NB4 (cell line): ENCODE measurements at regions not wholly inside any gene's neighbourhood (a gene's known extent, or its start where the extent isn't known, plus 50 kb on each side); places are given as distances from the start of the nearest gene placed in this dataset.
A peak's percentile ranks its signal among the peaks of the same experiment; 100 is the strongest.

Experiments used
- DNase-seq: peaks from one replicate; pipeline ENCODE4 v3.0.0; 2010; ENCODE audit warnings: low read depth
- H3K4me3 ChIP-seq: one replicate; pipeline ENCODE4 v1.5.1; 2011; ENCODE audit warnings: mild to moderate bottlenecking, low read depth, low read length, moderate library complexity
- MYC ChIP-seq: IDR thresholded peaks from 2 replicates; pipeline ENCODE4 v1.6.1; 2011; ENCODE audit warnings: low read depth, low read length
- POLR2A ChIP-seq: IDR thresholded peaks from 2 replicates; pipeline ENCODE4 v1.6.1; 2011; ENCODE audit warnings: mild to moderate bottlenecking; ENCODE audit not compliant: insufficient read length; ENCODE audit errors: extremely low read depth
- TF ChIP-seq, protein P1 (sequence below): IDR thresholded peaks from 2 replicates; pipeline ENCODE4 v1.6.1; 2011; ENCODE audit warnings: low read depth, low read length
- TF ChIP-seq, protein P2 (sequence below): IDR thresholded peaks from one replicate; pipeline ENCODE4 v1.5.1; 2012; ENCODE audit warnings: low read depth, low read length

DNA sequence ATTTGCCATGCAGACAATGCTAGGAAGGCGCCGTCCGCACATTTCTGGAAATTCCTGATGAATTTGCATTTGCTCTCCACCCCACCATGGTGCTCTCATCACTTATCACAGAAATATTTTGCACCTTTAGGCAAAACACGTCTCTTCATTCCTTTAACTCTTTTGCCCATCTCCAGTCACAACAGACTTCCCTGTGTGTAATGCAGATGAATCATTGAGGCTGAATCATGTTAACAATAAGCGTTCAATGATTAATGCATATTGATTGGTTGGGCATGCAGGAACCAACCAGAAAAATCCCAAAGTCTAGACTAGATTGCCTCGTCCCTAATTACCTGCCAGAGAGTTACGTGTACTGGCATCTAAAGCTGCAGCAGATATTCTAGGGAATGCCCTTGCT is 80.0 kb upstream of the ATXN1 start:
- TF ChIP-seq MYC (no peak), POLR2A (no peak)
- TF ChIP-seq, protein P1, sequence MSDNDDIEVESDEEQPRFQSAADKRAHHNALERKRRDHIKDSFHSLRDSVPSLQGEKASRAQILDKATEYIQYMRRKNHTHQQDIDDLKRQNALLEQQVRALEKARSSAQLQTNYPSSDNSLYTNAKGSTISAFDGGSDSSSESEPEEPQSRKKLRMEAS: no peak
- TF ChIP-seq, protein P2, sequence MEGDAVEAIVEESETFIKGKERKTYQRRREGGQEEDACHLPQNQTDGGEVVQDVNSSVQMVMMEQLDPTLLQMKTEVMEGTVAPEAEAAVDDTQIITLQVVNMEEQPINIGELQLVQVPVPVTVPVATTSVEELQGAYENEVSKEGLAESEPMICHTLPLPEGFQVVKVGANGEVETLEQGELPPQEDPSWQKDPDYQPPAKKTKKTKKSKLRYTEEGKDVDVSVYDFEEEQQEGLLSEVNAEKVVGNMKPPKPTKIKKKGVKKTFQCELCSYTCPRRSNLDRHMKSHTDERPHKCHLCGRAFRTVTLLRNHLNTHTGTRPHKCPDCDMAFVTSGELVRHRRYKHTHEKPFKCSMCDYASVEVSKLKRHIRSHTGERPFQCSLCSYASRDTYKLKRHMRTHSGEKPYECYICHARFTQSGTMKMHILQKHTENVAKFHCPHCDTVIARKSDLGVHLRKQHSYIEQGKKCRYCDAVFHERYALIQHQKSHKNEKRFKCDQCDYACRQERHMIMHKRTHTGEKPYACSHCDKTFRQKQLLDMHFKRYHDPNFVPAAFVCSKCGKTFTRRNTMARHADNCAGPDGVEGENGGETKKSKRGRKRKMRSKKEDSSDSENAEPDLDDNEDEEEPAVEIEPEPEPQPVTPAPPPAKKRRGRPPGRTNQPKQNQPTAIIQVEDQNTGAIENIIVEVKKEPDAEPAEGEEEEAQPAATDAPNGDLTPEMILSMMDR: no peak
- DNase-seq: no peak

GRCh38 chr6:16840725-16841124 is 79.5 kb upstream of the ATXN1 start:
- no peak overlapping the region for H3K4me3 ChIP-seq
- no peak for DNase-seq
- TF ChIP-seq POLR2A (no peak), MYC (no peak)
- TF ChIP-seq, protein P2: no peak
- TF ChIP-seq, protein P1: no peak

More for the DNA sequence above, 80.0 kb upstream of the ATXN1 start:
- no peak overlapping the region for H3K4me3 ChIP-seq

DNA sequence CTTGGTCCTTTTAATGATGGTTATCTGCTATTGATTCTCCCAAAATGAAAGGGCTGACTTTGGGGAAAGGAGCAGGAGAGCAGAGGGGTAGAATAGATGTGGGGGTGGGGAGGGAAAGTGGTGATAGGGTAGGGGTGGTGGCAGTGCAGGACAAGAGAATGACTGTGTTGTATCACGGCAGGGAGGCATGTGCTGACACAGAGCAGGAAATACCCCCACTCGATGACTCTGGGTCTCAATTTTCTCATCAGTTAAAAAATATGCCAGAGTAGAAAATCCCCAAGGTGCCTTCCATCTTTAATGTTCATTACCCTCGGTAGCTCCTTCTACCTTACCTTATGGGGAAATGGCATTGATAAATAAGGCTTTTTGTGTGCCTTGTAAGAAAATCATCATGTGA is 79.0 kb upstream of the ATXN1 start:
- DNase-seq: peak; percentile 47
- no peak overlapping the region for H3K4me3 ChIP-seq
- TF ChIP-seq, protein P1: no peak
- TF ChIP-seq POLR2A: no peak
- no peak for TF ChIP-seq MYC
- TF ChIP-seq, protein P2: no peak

DNA sequence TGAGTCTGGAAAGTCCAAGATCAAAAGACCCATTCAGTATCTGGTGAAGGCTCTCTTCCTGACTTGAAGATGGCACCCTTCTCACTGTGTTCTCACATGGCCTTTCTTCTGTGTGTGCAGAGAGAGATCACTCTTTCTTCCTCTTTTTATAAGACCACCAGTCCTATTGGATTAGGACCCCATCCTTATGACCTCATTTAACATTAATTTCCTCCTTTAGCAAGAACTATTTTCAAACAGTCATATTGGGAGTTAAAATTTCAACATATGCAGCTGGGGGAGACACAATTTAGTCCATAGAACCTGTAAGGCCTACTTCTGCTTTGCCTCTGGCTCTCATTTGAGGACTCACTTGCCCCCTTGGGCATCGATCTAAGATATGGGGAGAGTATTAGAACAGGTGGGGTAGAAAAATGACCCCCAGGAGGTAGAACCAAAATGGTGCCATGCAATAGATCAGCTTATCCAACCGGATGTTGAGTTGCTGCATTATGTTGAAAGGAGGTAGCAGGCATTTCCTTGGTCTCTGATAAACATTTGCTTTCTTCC is 78.4 kb upstream of the ATXN1 start:
- no peak overlapping the region for H3K4me3 ChIP-seq
- TF ChIP-seq MYC: no peak
- TF ChIP-seq, protein P1: no peak
- no peak for TF ChIP-seq POLR2A
- TF ChIP-seq, protein P2: no peak
- peak; percentile 59 for DNase-seq

DNA sequence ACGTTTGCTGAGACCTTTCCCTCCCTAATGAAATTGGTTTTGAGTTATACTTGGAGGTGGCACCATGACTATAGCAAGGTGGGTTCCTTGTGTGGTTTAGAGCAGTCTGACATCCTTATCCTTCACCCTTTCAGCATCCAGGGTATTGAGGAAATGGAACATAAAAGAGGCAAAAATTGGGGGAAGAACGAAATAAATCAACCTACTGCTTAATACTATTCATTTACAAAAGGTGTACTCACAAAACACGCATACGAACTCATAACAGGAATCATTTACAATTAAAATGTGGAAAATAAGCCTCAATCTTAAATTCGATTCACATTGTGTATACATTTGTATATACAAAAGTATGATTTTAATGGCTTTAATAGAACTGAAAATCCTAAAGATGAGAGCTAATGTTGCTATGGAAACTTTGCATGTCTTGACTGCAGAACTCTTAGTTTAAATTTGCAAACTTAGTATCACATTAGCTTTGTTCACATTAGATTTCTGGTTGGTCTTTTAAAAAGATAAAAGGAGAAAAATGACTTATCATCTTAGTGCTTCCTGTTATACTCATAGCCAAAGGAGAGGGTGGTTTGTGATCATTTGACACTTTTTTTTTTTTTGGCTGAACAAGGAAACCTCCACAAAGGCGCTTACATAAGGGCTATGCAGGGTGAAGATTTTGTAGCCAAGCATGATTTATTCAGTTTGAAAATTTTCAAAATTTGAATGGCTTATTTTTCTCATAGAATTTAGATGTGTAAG is 76.1 kb upstream of the ATXN1 start:
- TF ChIP-seq POLR2A: no peak
- TF ChIP-seq, protein P1: no peak
- TF ChIP-seq, protein P2: no peak
- TF ChIP-seq MYC: no peak
- H3K4me3 ChIP-seq: no peak overlapping the region
- DNase-seq: no peak
